H1 (cell line): ENCODE measurements at regions not wholly inside any gene's neighbourhood (a gene's known extent, or its start where the extent isn't known, plus 50 kb on each side); places are given as distances from the start of the nearest gene placed in this dataset.

Experiments
- POLR2AphosphoS5 ChIP-seq: IDR thresholded peaks from 2 replicates; pipeline ENCODE4 v1.6.1; 2011; ENCODE audit warnings: low read depth, low read length
- SP2 ChIP-seq: IDR thresholded peaks from 2 replicates; pipeline ENCODE4 v1.6.1; 2012; ENCODE audit warnings: mild to moderate bottlenecking, low read length, inconsistent platforms
- SUZ12 ChIP-seq: fragments of 200-600 bp; sonication (generic); IDR thresholded peaks from 2 replicates; pipeline ENCODE4 v1.6.1; 2012; ENCODE audit warnings: mild to moderate bottlenecking, inconsistent platforms, low read length, moderate library complexity, mixed read lengths

DNA sequence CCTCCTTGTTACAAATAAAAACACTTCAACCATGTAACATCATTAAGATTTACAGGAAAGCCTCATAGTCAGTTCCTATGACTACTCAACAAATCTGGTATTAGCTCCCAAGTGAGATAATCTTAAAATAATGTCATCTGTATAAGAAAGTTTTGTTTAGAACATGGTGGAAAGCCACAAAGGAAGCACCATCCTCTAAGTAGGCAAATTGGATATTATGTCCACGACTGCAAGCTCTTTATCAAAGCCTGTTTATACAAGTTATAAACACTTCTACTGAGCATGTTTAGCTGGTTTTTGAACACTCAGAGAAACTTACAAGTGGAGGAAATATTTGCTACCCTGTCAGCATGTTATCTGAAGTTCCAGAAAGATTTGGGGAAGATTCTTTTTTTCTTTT is 349.8 kb downstream of the ARL4A start (continued):
- TF ChIP-seq SP2 (no peak), POLR2AphosphoS5 (no peak), SUZ12 (no peak)
